H9 (cell line): ENCODE measurements at regions not wholly inside any gene's neighbourhood (a gene's known extent, or its start where the extent isn't known, plus 50 kb on each side); places are given as distances from the start of the nearest gene placed in this dataset.
A peak's percentile ranks its signal among the peaks of the same experiment; 100 is the strongest.

ENCODE experiments used
- DNase-seq: peaks from one replicate; pipeline ENCODE4 v3.0.0-alpha.2; 2017
- H2AFZ ChIP-seq: one replicate; pipeline ENCODE4 v1.6.1; 2013; ENCODE audit warnings: mild to moderate bottlenecking, low read length, control low read depth, moderate library complexity
- H2AK5ac ChIP-seq: 2 replicates; pipeline ENCODE4 v1.6.1; 2013; ENCODE audit warnings: low read length, control low read depth, mixed read lengths; ENCODE audit not compliant: insufficient read length
- H2BK120ac ChIP-seq: one replicate; pipeline ENCODE4 v1.6.1; 2013; ENCODE audit warnings: low read depth, mild to moderate bottlenecking, low read length, control low read depth, inconsistent platforms; ENCODE audit not compliant: poor library complexity, severe bottlenecking
- H2BK12ac ChIP-seq: 2 replicates; pipeline ENCODE4 v1.6.1; 2013; ENCODE audit warnings: low read length, control low read depth, mixed read lengths, low read depth; ENCODE audit not compliant: insufficient read length
- H2BK15ac ChIP-seq: 2 replicates; pipeline ENCODE4 v1.6.1; 2013; ENCODE audit warnings: low read depth, low read length, control low read depth
- H2BK20ac ChIP-seq: one replicate; pipeline ENCODE4 v1.6.1; 2013; ENCODE audit warnings: low read depth, mild to moderate bottlenecking, low read length, control low read depth, inconsistent platforms; ENCODE audit not compliant: poor library complexity, severe bottlenecking
- H2BK5ac ChIP-seq: 2 replicates; pipeline ENCODE4 v1.6.1; 2013; ENCODE audit warnings: low read length, control low read depth, mixed read lengths; ENCODE audit not compliant: insufficient read length
- H3K14ac ChIP-seq: 2 replicates; pipeline ENCODE4 v1.6.1; 2013; ENCODE audit warnings: low read length, control low read depth; ENCODE audit not compliant: insufficient read depth
- H3K18ac ChIP-seq: 2 replicates; pipeline ENCODE4 v1.6.1; 2013; ENCODE audit warnings: low read depth, mild to moderate bottlenecking, mixed read lengths, low read length, control low read depth; ENCODE audit not compliant: insufficient read length
- H3K23ac ChIP-seq: 2 replicates; pipeline ENCODE4 v1.6.1; 2013; ENCODE audit warnings: low read length, control low read depth, mixed read lengths, low read depth; ENCODE audit not compliant: insufficient read length
- H3K23me2 ChIP-seq: 2 replicates; pipeline ENCODE4 v1.6.1; 2013; ENCODE audit warnings: low read depth, mild to moderate bottlenecking, mixed read lengths, low read length, control low read depth; ENCODE audit not compliant: insufficient read length, poor library complexity, severe bottlenecking
- H3K27ac ChIP-seq: 2 replicates; pipeline ENCODE4 v1.5.1; 2013; ENCODE audit warnings: low read length, control low read depth, mixed read lengths, low read depth; ENCODE audit not compliant: insufficient read length
- H3K27me3 ChIP-seq: 2 replicates; pipeline ENCODE4 v1.6.1; 2013; ENCODE audit warnings: low read length, control low read depth, inconsistent platforms; ENCODE audit not compliant: insufficient read depth
- H3K4ac ChIP-seq: 2 replicates; pipeline ENCODE4 v1.6.1; 2013; ENCODE audit warnings: low read depth, mild to moderate bottlenecking, control low read depth, inconsistent platforms, low read length, moderate library complexity
- H3K4me1 ChIP-seq: 2 replicates; pipeline ENCODE4 v1.6.1; 2013; ENCODE audit warnings: low read length, control low read depth, inconsistent platforms; ENCODE audit not compliant: insufficient read depth
- H3K4me2 ChIP-seq: 2 replicates; pipeline ENCODE4 v1.6.1; 2013; ENCODE audit warnings: low read length, control low read depth, mixed read lengths; ENCODE audit not compliant: insufficient read length, insufficient read depth
- H3K56ac ChIP-seq: 2 replicates; pipeline ENCODE4 v1.6.1; 2013; ENCODE audit warnings: low read depth, mild to moderate bottlenecking, mixed read lengths, low read length, control low read depth; ENCODE audit not compliant: insufficient read length
- H3K79me1 ChIP-seq: 2 replicates; pipeline ENCODE4 v1.6.1; 2013; ENCODE audit warnings: low read depth, mild to moderate bottlenecking, moderate library complexity, low read length, control low read depth, inconsistent platforms; ENCODE audit not compliant: insufficient read depth, poor library complexity, severe bottlenecking
- H3K79me2 ChIP-seq: 2 replicates; pipeline ENCODE4 v1.6.1; 2013; ENCODE audit warnings: low read length, control low read depth, inconsistent platforms; ENCODE audit not compliant: insufficient read depth
- H3K9ac ChIP-seq: 2 replicates; pipeline ENCODE4 v1.6.1; 2013; ENCODE audit warnings: low read length, control low read depth, mixed read lengths; ENCODE audit not compliant: insufficient read length; ENCODE audit errors: extremely low read depth
- H3K9me3 ChIP-seq: one replicate; pipeline ENCODE4 v1.6.1; 2013; ENCODE audit warnings: low read depth, low read length, inconsistent platforms; ENCODE audit not compliant: control insufficient read depth
- H3T11ph ChIP-seq: one replicate; pipeline ENCODE4 v1.6.1; 2013; ENCODE audit warnings: mild to moderate bottlenecking, low read length, control low read depth, inconsistent platforms
- H4K20me1 ChIP-seq: one replicate; pipeline ENCODE4 v1.6.1; 2013; ENCODE audit not compliant: control insufficient read depth, insufficient read length, insufficient read depth
- H4K5ac ChIP-seq: 2 replicates; pipeline ENCODE4 v1.6.1; 2013; ENCODE audit warnings: low read depth, mild to moderate bottlenecking, mixed read lengths, low read length, control low read depth; ENCODE audit not compliant: insufficient read length
- H4K8ac ChIP-seq: replicated peaks from 2 replicates; pipeline ENCODE4 v1.6.1; 2013; ENCODE audit warnings: low read length, control low read depth, mixed read lengths, low read depth; ENCODE audit not compliant: insufficient read length
- H4K91ac ChIP-seq: 2 replicates; pipeline ENCODE4 v1.6.1; 2013; ENCODE audit warnings: low read depth, mild to moderate bottlenecking, moderate library complexity, mixed read lengths, low read length, control low read depth; ENCODE audit not compliant: insufficient read length
- H3K27ac Mint-ChIP-seq, 3 experiments: 2 replicates in 2 of 3; 3 replicates in 1 of 3; pipeline ENCODE4 v1.8.0; 2020 to 2021; ENCODE audit warnings: mixed read lengths in 3 of 3, mild to moderate bottlenecking in 1 of 3, moderate library complexity in 1 of 3
- H3K27me3 Mint-ChIP-seq: 2 replicates; pipeline ENCODE4 v1.8.0; 2021; ENCODE audit warnings: low read depth, mild to moderate bottlenecking, moderate library complexity, mixed read lengths
- H3K36me3 Mint-ChIP-seq, 3 experiments: 2 replicates in 2 of 3; 3 replicates in 1 of 3; pipeline ENCODE4 v1.8.0; 2020 to 2021; ENCODE audit warnings: low read depth in 3 of 3, mixed read lengths in 3 of 3; ENCODE audit not compliant: insufficient read depth in 1 of 3
- H3K4me1 Mint-ChIP-seq, 2 experiments: 2 replicates each; pipeline ENCODE4 v1.8.0; 2020; ENCODE audit warnings: mixed read lengths in 2 of 2
- H3K4me3 Mint-ChIP-seq, 2 experiments: 2 replicates in 1 of 2; 3 replicates in 1 of 2; pipeline ENCODE4 v1.8.0; 2020 to 2021; ENCODE audit warnings: mild to moderate bottlenecking in 2 of 2, mixed read lengths in 2 of 2, moderate library complexity in 1 of 2
- H3K9me3 Mint-ChIP-seq, 2 experiments: 2 replicates in 1 of 2; 3 replicates in 1 of 2; pipeline ENCODE4 v1.8.0; 2020; ENCODE audit warnings: mild to moderate bottlenecking in 2 of 2, mixed read lengths in 2 of 2, moderate library complexity in 1 of 2
- CTCF ChIP-seq: fragments of 200-600 bp; sonication (generic); conservative IDR thresholded peaks from 3 replicates; pipeline ENCODE4 v1.8.0; 2021; ENCODE audit warnings: antibody characterized with exemption, mild to moderate bottlenecking
- WGBS: extraction: QIAGEN DNeasy Blood & Tissue Kit; methylation state at CpG from one replicate; pipeline ENCODE4 v1.1.7; 2013; ENCODE audit warnings: missing lambda C conversion rate, low lambda C conversion rate, mixed read lengths; ENCODE audit not compliant: insufficient read length; ENCODE audit errors: extremely low coverage; 5-methylcytosine and 5-hydroxymethylcytosine counted together

- Histone ChIP-seq H2BK12ac (no peak overlapping the region), H4K5ac (no peak overlapping the region), H2BK15ac (no peak overlapping the region), H4K91ac (no peak overlapping the region), H2BK5ac (no peak overlapping the region), H3K9ac (no peak overlapping the region), H2BK120ac (no peak overlapping the region), H4K20me1 (no peaks in the 10 kb centered on the region), H3K4me2 (no peak overlapping the region), H3K79me1 (no peaks in the 10 kb centered on the region), H2AFZ (no peak overlapping the region), H4K8ac (no peak overlapping the region), H3K23me2 (no peaks in the 10 kb centered on the region), H3K4ac (no peak overlapping the region), H3K23ac (no peak overlapping the region), H3T11ph (no peak overlapping the region), H3K27ac (no peak overlapping the region), H3K18ac (no peak overlapping the region), H3K9me3 (no peaks in the 10 kb centered on the region), H3K27me3 (no peaks in the 10 kb centered on the region), H3K14ac (no peak overlapping the region), H2AK5ac (no peak overlapping the region), H3K56ac (peak overlapping the region; percentile 73), H2BK20ac (no peak overlapping the region), H3K4me1 (peaks cover 10% of the 10 kb centered on the region; the same call in 1 of the 2 replicates), H3K79me2 (no peaks in the 10 kb centered on the region)
- TF ChIP-seq CTCF: no peak
- Mint-ChIP-seq H3K27ac (peak overlapping the region in 1 of 3 experiments; percentile 83; a peak in 1 of 7 replicates), H3K27me3 (no peaks in the 10 kb centered on the region), H3K9me3 (no peaks in the 10 kb centered on the region; a peak in 2 of 5 replicates), H3K36me3 (no peaks in the 10 kb centered on the region), H3K4me1 (peaks cover 11 to 13% of the 10 kb centered on the region in 2 experiments), H3K4me3 (no peak overlapping the region; a peak in 1 of 5 replicates)
- no peak for DNase-seq
- no CpG with 5 or more reads among the region's 5 CpGs for WGBS
Measured at GRCh38 chr16:19960183-19960582, 75.5 kb upstream of the GPRC5B start.
